Breast epithelium (tissue), 3 donors: ENCODE measurements at regions not wholly inside any gene's neighbourhood (a gene's known extent, or its start where the extent isn't known, plus 50 kb on each side); places are given as distances from the start of the nearest gene placed in this dataset.

ENCODE experiments used
- POLR2A ChIP-seq: fragments of 450-650 bp; IDR thresholded peaks from one replicate; pipeline ENCODE4 v1.6.1; 2016; ENCODE audit warnings: antibody characterized with exemption, mild to moderate bottlenecking, moderate library complexity
- POLR2AphosphoS5 ChIP-seq, 3 donors: sonication (generic); formaldehyde crosslinking; IDR thresholded peaks; one replicate each; pipeline ENCODE4 v1.6.1; 2017; ENCODE audit warnings: antibody characterized with exemption in 3 of 3
- TF ChIP-seq, protein P1 (sequence below), 3 donors: fragments of 450-650 bp; IDR thresholded peaks; one replicate each; pipeline ENCODE4 v1.5.1; 2016 to 2017; ENCODE audit warnings: antibody characterized with exemption in 3 of 3, mild to moderate bottlenecking in 3 of 3, moderate library complexity in 3 of 3

DNA sequence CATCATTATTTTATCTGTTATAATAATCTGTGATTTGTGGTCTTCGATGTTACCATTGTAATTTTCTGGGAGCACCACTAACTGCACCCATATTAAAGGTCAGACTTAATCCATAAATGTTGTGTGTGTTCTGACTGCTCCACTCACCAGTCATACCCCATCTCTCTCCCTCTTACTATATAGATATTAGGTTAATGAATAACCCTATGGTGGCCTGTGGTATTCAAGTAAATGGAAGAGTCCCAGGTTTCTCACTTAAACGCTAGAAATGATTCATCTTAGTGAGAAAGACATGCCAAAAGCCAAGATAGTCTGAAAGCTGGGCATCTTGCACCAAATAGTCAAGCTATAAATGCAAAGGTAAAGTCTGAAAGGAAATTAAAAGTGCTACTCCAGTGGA lies 1358.5 kb downstream of the ROBO2 start:
- TF ChIP-seq POLR2AphosphoS5 (IDR thresholded peaks at IDR 0.05) (no peak), POLR2A (no peak)
- TF ChIP-seq, protein P1, sequence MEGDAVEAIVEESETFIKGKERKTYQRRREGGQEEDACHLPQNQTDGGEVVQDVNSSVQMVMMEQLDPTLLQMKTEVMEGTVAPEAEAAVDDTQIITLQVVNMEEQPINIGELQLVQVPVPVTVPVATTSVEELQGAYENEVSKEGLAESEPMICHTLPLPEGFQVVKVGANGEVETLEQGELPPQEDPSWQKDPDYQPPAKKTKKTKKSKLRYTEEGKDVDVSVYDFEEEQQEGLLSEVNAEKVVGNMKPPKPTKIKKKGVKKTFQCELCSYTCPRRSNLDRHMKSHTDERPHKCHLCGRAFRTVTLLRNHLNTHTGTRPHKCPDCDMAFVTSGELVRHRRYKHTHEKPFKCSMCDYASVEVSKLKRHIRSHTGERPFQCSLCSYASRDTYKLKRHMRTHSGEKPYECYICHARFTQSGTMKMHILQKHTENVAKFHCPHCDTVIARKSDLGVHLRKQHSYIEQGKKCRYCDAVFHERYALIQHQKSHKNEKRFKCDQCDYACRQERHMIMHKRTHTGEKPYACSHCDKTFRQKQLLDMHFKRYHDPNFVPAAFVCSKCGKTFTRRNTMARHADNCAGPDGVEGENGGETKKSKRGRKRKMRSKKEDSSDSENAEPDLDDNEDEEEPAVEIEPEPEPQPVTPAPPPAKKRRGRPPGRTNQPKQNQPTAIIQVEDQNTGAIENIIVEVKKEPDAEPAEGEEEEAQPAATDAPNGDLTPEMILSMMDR (IDR thresholded peaks at IDR 0.05), result no peak
